ENCODE measurements at regions not wholly inside any gene's neighbourhood (a gene's known extent, or its start where the extent isn't known, plus 50 kb on each side); places are given as distances from the start of the nearest gene placed in this dataset.

GRCh38 chr6:19663479-19663878, 173.7 kb upstream of the ID4 start:
- no peaks in the 10 kb centered on the region for H3K36me3 ChIP-seq
- H3K4me1 ChIP-seq = no peaks in the 10 kb centered on the region
- no peak for TF ChIP-seq CTCF (IDR thresholded peaks at IDR 0.05)
- no peaks in the 10 kb centered on the region for H3K27me3 ChIP-seq
- DNase-seq = no peak
- no peak overlapping the region for H3K9ac ChIP-seq (ENCODE audit: low read depth in 2 of 2, low read length in 2 of 2)
- H3K9me3 ChIP-seq = no peaks in the 10 kb centered on the region
- H3K4me3 ChIP-seq = no peak overlapping the region
- H3K27ac ChIP-seq = no peak overlapping the region
- intact Hi-C loops (cut with DNase I) = no loop called here

- H3K9me3 ChIP-seq = no peaks in the 10 kb centered on the region
These were observed 173.1 kb upstream of the ID4 start for GRCh38 chr6:19664050-19664449.

GRCh38 chr6:19664878-19665612, 172.1 kb upstream of the ID4 start:
- Histone ChIP-seq H3K27ac (no peak overlapping the region), H3K4me1 (no peaks in the 10 kb centered on the region), H3K27me3 (no peaks in the 10 kb centered on the region), H3K9ac (ENCODE audit: low read depth in 2 of 2, low read length in 2 of 2) (no peak overlapping the region), H3K36me3 (no peaks in the 10 kb centered on the region), H3K9me3 (no peaks in the 10 kb centered on the region), H3K4me3 (no peak overlapping the region)
- intact Hi-C loops (cut with DNase I) = no loop called here
- DNase-seq = no peak
- no peak for TF ChIP-seq CTCF (IDR thresholded peaks at IDR 0.05)

More at GRCh38 chr6:19664050-19664449, 173.1 kb upstream of the ID4 start:
- Histone ChIP-seq H3K27me3 (no peaks in the 10 kb centered on the region), H3K36me3 (no peaks in the 10 kb centered on the region), H3K4me1 (no peaks in the 10 kb centered on the region), H3K9ac (ENCODE audit: low read depth in 2 of 2, low read length in 2 of 2) (no peak overlapping the region), H3K27ac (no peak overlapping the region), H3K4me3 (no peak overlapping the region)
- intact Hi-C loops (cut with DNase I) = no loop called here
- TF ChIP-seq CTCF (IDR thresholded peaks at IDR 0.05) = no peak
- DNase-seq = no peak

- H3K27me3 ChIP-seq = no peaks in the 10 kb centered on the region
- H3K9me3 ChIP-seq = no peaks in the 10 kb centered on the region
- no peak overlapping the region for H3K9ac ChIP-seq (ENCODE audit: low read depth in 2 of 2, low read length in 2 of 2)
- intact Hi-C loops (cut with DNase I) = no loop called here
- H3K27ac ChIP-seq = no peak overlapping the region
- no peaks in the 10 kb centered on the region for H3K36me3 ChIP-seq
- H3K4me3 ChIP-seq = no peak overlapping the region
- H3K4me1 ChIP-seq = no peaks in the 10 kb centered on the region
- no peak for TF ChIP-seq CTCF (IDR thresholded peaks at IDR 0.05)
- no peak for DNase-seq
These were observed 171.6 kb upstream of the ID4 start for GRCh38 chr6:19665613-19665909.

- Histone ChIP-seq H3K36me3 (no peaks in the 10 kb centered on the region), H3K9me3 (no peaks in the 10 kb centered on the region), H3K27me3 (no peaks in the 10 kb centered on the region), H3K4me1 (no peaks in the 10 kb centered on the region), H3K9ac (ENCODE audit: low read depth in 2 of 2, low read length in 2 of 2) (no peak overlapping the region), H3K27ac (no peak overlapping the region), H3K4me3 (no peak overlapping the region)
- DNase-seq = no peak
- intact Hi-C loops (cut with DNase I) = no loop called here
- TF ChIP-seq CTCF (IDR thresholded peaks at IDR 0.05) = no peak
These were observed 168.5 kb upstream of the ID4 start for GRCh38 chr6:19668710-19669109.
